Hematopoietic multipotent progenitor cell treated with erythropoietin and hydrocortisone succinate and interleukin-3 and kit ligand, for 6 days (in vitro differentiated cells): ENCODE measurements at regions not wholly inside any gene's neighbourhood (a gene's known extent, or its start where the extent isn't known, plus 50 kb on each side); places are given as distances from the start of the nearest gene placed in this dataset.
A peak's percentile ranks its signal among the peaks of the same experiment; 100 is the strongest.

Source experiments
- DNase-seq: peaks from one replicate; pipeline ENCODE4 v3.0.0-alpha.2; 2015

- no peak for DNase-seq
Measured at GRCh38 chr6:14676064-14676463, 558.5 kb downstream of the CD83 start.

- DNase-seq = no peak
Measured at GRCh38 chr6:14676977-14677781, 559.6 kb downstream of the CD83 start.

- peak; percentile 45 for DNase-seq
Measured at GRCh38 chr6:14681699-14682487, 564.0 kb upstream of the JARID2 start.

DNA sequence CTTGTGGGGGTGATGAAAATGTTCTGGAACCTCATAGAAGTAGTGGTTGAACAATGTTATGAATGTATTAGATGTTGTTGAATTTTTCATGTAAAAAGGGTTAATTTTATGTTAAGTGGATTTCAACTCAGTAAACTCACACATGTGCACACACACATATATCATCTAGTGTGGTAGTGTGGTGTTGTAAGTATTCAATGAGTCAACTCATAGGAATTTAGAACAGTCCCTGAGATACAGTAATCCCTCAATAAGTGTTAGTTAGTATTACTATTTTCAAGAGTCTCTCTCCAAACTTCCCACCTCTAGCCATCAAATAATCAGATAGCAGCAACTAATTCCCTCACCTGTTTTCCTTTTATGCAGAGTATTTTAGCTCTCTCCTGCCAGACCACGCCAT is 563.1 kb upstream of the JARID2 start:
- DNase-seq = no peak

- DNase-seq = no peak
Measured at GRCh38 chr6:14689639-14690038, 556.2 kb upstream of the JARID2 start.

DNA sequence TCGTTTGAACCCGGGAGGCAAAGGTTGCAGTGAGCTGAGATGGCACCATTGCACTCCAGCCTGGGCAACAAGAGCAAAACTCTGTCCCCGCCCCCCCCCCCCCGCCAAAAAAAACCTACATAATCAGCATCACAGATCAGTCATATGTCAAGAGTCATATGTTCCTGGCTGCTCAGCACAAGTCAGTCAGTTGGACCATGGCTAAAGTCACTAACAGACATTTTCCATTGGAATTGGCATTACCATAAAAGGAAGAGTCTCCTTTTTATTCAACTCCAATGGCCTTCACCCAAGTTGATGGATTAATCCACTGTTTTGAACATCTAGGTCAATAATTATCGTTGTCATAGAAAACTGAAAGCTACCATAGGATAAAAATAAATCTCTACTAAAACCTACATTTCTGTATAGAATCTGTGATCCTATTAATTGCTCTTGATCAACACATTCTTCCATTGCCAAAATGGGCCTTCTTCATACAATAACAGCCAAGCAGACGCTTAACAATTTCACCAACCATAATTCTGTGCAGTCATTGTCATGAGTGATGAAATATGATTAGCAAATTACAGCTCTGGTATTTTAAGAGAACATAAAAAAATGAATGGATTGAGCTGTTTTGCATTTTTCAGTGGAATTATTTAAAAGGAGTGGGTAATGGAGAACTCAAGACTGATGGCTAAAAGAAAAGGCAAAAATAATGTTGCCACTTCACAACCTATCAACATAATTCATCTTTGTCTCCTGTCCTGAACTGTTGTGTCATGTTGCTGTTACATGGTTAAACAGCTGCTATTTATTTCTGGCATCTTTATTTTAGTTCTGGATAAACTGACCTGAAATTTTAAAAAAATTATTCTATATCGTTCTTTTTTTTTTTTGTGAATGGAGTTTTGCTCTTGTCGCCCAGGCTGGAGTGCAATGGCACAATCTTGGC is 555.5 kb upstream of the JARID2 start:
- DNase-seq = no peak

DNA sequence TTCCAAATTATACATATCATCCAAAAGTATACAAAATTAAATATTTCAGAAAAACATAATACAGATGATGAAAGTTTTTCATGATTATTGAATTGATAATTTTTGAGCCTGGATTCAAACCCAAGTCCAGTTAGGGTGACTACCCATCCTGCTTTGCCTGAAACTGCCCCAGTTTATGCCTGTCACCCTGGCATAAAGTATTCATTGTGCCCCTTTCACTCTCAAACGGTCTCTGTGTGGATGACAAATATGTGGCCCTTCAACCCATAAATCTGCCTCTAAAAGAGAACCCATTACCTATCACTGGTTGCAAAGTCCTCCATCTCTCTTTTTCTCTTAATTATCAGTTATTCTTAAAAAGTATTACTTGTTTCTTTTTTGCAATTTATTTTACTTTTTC is 553.7 kb upstream of the JARID2 start:
- DNase-seq = no peak

DNA sequence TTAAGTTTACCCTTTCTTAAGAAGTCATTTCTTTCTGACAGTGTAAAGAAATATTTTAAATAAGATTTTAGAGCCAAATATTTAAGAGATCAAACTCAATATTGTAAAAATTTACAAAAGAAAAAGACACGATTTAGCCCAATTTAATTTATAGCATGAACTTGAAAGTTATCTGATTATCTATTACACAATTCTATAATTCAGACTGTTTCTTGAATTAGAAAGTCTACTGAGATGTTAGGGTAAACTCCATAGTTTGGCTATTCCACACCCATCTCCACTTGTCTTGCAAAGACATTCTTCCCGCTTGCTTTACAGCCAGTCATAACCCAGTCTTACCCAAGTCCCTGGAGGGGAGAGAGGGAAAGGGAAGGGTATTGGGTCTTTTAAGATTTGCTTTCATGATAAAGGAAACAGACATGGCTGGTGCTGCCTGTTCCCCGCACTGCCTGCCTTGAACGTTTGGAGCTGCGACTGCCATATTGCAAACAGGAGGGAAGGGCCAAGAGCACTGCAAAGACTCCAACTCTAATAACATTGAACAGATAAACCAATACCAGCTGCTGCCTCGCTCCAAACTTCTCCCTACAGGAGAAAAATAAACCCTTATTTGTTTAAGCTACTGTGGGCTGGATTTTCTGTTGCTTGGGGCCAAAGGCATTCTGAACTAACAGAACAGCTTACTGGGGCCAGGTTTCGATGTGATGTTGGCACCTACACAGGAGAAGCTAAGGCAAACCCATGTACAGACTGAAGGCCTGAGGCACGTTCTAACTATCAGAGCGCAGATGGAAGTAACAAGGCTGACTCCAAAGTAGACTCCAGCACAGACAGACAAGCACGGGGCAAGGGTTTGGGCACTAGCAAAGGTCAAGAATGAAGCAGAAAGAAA is 552.3 kb upstream of the JARID2 start:
- DNase-seq = no peak

DNA sequence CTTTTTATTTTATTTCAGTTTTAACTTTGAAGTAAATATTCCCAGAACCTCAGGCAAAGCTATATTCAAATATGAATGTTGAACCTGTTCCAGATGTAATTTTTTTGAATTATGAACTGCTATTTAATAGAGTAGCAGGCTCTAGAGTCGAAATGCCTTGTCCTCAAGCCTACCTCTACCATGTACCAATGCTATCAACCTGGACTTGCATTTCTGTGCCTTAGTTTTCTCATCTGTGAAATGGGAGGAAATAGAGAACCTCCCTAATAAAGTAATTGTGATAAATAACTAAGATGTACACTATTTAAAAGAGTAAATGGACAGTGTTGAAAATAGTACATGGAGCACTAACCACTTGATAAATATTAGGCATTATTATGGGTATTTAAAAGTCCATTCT is 551.6 kb upstream of the JARID2 start:
- no peak for DNase-seq

- DNase-seq = no peak
Measured at GRCh38 chr6:14695579-14695978, 550.3 kb upstream of the JARID2 start.

DNA sequence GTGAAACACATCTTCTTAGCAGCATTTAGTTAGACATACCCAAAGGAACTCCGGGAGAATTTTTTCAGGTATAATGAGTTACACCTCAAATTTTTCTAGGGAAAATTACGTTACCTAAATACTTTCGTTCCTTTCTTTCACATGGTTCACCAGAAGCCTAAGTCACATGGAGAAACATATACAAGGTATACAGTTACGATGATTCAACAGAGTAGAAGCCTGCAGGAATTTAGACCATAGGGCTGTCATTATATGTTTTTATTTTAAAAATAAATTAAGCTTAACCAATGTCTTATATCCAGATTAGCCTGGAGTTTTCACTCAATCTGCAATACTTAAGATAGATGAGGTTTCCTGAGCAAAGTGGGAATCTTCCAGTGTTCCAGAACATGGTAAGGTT is 549.5 kb upstream of the JARID2 start:
- DNase-seq = no peak

- DNase-seq = no peak
Measured at GRCh38 chr6:14697427-14697826, 548.4 kb upstream of the JARID2 start.

DNA sequence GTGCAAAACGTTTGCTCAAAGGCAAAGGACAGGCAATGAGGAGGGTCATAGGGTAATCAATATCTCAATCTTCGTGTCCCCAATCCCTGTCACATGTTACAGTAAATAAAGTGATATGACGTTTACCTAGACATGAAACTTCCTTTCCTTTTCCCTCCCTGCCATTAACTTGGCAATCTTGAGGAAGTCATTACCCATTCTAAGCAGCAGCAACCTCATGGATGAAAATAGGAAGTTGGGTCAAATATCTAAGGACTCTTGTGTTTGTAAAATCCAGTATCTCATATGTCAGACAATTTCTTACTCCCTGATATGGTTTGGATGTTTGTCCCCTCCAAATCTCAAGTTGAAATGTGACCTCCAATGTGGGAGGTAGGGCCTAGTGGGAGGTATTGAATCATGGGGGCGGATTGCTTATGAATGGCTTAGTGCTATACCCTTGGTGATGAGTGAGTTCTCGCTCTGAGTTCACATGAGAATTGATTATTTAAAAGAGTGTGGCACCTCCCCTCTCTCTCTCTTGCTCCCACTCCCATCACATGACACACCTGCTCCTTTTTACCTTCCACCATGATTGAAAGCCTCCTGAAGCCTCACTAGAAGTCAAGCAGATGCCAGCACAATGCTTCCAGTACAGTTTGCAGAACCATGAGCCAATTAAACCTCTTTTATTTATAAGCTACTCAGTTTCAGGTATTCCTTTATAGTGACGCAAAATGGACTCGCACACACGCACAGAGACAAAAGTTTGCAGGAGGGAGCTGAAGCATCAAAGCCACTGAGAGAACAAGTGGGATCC is 545.9 kb upstream of the JARID2 start:
- no peak for DNase-seq

GRCh38 chr6:14701946-14702345 is 543.9 kb upstream of the JARID2 start:
- DNase-seq = no peak

DNA sequence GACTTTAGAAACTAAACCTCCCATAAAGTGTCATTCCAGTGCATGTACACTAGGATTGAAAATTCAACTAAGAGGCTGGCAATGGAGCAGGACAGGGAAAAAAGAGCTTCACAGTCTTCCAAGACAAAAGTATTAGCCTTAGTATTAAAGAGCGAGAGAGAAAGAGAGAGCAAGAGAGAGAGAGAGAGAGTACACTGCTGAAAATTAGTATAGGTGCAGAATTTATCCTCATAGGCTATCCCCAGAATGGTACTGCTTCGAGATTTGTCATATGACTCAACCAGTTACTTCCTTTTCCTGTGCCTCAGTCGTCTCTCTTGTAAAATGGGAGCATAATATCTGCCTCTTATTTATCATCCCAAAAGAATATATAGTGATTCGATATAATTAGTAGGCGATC is 543.2 kb upstream of the JARID2 start:
- no peak for DNase-seq

GRCh38 chr6:14703586-14703985 is 542.3 kb upstream of the JARID2 start:
- no peak for DNase-seq

DNA sequence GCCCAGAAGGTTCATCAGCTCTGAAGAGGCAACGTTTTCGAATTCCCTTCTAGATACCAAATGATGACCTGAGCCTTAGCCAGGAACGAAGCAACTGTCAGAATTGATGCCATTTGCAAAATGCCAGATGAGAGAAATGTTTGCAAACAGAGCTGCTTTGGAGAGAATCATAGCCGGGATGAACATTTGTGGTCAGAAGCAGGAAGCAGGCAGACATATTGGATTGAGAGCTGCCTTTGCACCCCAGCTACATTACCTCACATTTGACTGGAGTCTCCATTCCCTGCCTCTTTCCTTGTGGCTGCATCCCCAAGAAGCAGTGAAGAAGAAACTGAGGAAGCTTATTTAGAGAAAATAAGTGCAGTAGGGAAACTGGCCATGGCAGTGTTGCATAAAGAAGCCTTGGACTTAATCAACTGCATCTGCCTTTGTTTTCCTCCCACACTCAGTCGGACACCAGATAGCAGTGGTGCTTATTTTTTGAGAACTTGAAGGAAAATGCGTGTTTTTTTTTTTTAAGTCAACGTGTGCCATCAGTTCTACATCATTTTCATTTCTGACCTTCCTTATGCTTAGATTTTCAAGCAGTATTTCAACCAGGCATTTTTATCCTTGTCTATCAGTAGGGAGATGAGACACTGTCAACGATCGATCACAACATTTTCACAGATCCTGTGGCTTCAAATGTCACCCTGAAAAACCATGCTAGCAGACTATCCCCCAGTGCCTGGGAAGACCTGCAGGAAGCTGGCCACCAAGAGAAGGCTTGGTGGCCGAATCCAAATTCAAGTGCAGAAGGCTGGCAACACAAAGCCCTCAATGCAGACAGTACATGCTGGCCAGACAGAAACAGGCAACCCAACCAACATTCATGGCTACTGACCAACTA is 541.2 kb upstream of the JARID2 start:
- DNase-seq = no peak

DNA sequence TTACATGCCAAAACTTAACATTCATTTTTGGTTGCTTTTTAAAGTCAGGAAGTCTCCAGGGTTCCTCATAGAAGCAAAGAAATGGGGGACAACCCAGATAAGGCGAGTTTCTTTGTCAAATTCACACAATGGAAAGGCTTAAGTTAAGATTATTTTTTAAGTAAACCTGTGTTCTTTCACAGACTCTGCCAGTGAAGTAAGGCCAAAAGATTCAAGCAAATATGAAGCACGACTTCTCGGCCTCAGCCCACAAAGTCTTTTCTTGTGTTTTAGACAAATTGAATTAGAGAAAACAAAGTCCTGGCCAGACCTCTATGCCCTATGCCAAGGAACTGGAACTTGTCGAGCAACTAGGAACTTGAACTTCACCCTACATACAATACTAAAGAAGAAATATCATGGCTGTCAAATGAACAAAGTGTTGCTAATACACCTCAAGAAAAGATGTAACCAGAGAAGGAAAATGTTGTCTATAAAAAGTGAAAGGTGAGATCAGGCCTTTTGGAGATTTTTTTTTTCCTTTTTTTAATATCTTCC is 540.0 kb upstream of the JARID2 start:
- DNase-seq = peak; percentile 28

DNA sequence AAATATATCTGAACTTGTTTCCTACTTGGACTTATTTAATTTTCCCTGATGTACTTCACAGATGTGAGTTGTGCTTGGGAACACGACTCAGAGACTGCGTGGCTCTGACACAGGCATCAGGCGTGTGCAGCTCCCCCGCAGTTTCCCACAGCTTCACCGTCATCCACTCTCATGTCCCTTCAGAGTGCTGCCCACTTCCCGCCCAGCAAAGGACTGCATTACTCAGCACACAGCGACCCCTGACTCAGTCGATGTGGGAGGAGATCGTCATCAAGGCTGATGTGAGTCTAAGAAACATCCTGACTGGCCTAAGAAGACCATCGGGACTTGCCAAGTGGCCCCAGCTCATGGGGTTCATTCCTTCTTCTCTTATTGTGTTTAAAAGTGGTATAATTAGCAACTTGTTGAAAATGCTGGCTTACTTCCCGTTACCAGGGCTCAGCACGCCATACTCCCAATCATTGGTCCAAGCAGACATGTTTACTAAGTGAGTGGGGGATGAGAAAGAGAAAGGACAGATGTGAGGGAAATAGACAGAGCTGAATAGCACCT is 539.4 kb upstream of the JARID2 start:
- no peak for DNase-seq

DNA sequence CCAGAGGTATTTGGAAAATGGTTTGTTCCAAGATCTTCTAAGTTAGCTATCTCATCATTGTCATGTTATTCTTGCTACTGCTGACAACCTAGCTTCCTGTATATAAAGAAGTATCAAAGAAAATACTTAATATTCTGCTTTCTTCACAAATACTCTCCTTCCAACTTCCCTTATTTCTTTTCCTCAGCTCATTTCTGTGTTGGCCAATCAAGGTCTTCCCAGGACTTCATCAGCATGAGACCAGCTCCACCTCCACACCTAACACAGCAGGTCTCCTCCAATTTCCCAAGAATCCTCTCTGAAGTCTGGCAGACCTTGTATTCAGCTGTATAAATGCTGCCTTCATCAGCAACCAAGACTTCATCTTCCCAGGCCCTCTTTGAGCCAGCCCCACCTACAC is 538.6 kb upstream of the JARID2 start:
- no peak for DNase-seq
